A172 (cell line): ENCODE measurements at regions not wholly inside any gene's neighbourhood (a gene's known extent, or its start where the extent isn't known, plus 50 kb on each side); places are given as distances from the start of the nearest gene placed in this dataset.

ENCODE experiments used
- DNase-seq: peaks from one replicate; pipeline ENCODE4 v3.0.0-alpha.2; 2015; ENCODE audit warnings: low spot score

DNA sequence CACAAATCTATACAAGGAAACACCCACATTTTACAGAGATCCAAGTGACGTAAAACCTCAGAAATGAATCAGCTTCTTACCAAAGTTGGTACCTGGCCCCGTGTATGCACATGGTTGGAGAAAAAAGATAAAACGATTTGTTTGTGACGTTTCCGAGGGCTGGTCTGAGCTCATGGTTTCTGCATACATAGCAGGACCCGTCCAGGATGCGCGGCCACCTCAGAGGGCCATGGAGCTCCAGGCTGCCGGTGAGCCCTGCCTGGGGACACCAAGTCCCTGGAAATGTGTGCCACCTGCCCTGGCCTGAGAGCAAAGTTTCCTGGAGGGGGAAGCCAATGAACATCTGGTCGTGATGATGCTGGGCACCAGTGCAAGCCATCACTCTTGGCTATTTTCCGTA lies 402.6 kb upstream of the MKI67 start:
- DNase-seq: no peak

DNA sequence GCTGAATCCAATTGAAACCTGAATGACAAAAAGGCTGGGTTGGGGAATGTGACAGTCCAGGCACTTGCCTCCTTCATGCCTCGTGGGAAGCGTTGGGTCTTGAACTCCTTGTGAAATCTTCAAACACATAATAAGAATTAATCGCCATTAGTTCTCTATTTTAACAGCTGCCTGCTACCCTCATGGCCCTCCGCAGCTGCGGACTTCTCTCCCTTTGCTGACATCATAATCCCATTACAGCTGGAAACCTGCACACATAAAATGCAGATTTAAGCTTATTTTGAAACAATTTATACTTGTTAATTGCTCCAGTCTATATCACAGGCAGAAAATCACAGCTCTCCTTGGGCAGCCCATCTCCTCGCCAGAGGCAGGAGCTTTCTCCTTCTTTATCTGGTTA lies 403.0 kb upstream of the MKI67 start:
- DNase-seq: no peak

DNA sequence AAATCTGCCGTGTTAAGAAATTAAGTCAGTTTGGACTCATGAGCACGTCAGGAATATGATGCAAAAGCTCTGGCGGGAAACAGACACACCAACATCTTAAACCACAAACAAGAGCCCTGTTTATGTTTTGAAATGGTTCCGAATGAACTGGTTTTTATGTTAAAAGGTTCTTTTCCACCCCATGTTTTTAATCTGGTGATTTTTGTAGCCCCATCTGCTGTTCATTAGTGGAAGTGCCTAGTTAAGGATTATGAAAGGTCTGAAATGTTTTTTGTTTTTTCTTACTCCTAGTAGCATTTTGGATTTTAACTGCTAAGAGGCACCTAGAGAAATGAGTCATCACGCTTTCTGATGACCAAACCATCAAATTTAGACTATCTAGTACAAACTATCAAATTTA lies 404.1 kb upstream of the MKI67 start:
- no peak for DNase-seq

GRCh38 chr10:128530946-128531345 lies 404.7 kb upstream of the MKI67 start:
- no peak for DNase-seq

- no peak for DNase-seq
Observed at GRCh38 chr10:128534686-128535085, 408.5 kb upstream of the MKI67 start.

GRCh38 chr10:128536259-128536658 lies 410.0 kb upstream of the MKI67 start:
- DNase-seq: no peak

GRCh38 chr10:128537834-128538330 lies 411.7 kb upstream of the MKI67 start:
- no peak for DNase-seq

DNA sequence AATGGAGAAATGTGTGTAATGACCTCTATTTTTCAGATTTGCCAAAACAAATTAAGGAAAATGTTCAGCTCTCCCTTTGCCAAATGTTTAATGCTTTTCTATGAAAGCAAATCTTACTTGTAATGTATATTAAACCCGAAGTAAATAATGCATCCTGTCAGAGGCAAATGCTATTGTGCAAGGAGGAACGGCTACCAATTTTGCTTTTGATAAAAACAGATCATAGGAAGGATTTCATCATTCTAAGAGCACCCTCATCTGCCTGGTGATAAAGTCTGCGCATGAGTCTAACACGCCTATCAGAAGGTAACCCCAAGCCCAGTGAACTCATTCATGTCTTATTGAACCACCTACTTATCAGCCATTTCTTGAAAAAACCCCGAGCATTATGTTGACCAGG lies 412.4 kb upstream of the MKI67 start:
- DNase-seq: no peak

DNA sequence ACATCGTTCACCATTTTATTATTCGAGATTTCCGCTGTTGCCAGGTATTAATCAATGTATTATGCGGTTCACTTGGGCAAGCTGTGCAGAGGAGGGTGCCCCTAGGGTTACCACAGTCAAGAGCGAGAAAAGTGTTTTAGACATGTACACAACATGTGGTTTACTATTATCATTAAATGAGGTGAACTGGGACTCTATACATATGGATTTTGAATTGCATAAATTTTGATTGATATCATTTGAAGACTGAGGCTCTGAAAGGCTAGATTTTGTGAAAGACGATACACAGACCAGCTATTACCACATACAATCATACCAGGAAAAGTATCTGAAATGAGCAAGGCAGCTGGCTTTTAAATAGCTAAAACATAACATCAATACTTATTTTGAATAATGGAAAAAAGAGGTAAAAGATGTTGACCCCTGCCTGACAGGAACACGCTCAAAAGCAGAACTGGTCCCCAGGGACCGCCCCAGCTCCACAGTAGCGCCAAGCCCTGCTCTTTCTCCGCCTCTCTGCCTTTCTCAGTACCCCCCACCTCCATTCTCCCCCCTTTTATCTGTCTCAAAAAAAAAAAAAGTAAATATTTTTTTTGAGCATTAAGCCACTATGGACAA lies 413.4 kb upstream of the MKI67 start:
- DNase-seq: no peak

GRCh38 chr10:128540128-128540762 lies 414.0 kb upstream of the MKI67 start:
- no peak for DNase-seq

DNA sequence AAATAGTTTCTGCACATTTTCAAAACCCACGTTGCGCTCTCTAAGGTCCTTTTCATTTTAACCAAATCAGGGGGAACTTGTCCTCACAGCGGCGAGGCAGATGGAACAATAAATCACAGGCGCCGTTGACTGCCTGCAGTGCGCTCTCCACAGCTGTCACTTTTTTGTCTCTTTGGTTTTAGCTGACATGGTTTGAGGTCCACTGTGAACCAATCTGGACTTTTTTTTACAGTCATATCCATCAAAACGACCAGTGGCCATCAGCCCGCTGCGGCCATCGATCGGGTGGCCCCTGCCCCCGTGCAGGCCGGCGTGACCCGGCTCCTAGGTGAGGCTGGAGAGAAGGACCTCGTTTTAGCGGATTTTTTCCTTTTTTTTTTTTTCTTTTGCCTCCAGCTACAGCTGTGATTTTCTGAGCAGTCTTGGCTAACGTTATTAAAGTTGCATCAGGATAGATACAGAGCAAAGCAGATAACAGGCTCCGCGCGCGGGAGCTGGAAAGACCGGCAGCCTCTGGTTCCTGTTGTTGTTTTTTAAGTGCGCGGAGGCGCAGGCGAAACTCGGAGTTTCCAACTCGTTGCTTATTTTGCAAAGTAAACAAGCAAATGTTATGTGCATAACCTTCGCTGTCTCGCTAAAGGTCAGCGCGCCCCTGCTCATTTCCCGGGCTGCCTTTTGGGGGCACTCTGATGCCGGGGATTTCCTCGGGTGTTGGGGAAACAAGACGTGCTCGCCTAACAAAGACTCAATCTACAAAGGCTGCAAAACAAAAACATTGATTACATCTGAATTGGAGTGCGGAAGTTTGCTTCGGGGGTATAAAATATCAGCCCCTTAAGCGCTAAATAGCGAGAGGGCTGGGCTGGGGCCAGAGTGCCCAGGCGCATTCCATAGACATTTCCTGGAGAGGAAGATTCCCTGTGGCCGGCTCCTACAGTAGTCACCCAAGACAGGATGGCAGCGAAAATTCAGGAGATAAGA lies 414.8 kb upstream of the MKI67 start:
- no peak for DNase-seq

DNA sequence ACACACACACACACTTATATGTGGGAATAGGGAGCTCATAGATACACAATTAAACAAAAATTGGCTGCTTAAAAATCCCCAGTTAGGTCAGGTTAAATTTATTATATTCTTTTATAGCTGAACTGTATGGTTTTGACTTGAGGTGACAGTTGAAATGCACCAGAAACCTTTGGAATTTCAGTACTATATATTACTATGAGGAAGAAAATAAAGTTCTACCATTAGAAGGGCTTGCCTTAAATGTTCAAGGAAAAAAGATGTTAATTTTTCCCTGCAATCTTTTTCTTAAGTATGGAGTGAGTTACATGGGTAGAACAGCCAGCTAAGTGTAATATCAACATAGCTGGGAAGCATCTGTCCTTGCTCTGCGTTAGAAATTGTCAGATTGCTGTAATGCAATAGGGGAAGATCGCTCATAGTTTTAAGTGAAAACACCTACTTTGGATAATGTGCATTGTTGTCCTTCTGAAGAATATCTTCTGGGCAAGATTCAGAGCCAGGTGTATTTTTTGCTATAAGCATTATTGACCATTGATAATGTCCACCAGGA lies 415.8 kb upstream of the MKI67 start:
- DNase-seq: no peak

DNA sequence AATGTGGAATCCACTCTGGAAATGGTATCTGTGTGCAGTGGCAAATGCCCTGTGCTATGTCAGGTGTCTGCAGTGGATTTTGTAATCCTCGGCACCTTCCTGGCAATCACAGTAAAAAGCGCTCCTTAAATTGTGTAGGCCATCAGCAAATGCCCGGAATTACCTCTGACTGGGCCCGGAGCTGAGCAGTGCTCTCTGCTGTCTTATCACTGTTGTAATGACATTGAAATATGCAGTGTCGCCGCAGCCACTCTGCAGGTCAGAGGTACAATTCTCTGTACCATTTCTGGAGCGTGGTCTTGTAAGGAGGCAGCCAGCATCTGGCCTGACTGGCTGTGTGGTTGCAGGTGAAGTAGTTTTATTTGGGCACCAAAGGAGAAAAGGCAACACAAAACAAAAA lies 416.4 kb upstream of the MKI67 start:
- DNase-seq: no peak

DNA sequence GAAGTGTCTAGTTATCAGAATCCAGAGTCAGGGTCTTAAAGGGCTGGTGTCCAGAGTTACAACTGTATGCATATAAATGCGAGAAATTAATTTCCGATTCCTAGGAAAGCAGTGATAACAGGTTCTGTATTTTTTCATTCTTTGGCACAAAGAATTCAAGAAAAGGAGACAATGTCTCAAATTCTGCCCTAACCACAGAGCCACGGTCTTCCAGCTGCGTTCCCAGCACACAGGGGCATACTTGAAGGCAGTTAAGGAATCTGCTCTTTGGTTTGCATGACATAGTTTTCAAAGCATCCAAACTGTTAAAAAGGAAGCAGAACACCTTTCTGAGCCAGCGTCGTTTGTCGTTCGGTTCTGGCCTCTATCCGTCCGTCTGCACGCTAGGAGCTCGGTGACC lies 416.9 kb upstream of the MKI67 start:
- DNase-seq: no peak

DNA sequence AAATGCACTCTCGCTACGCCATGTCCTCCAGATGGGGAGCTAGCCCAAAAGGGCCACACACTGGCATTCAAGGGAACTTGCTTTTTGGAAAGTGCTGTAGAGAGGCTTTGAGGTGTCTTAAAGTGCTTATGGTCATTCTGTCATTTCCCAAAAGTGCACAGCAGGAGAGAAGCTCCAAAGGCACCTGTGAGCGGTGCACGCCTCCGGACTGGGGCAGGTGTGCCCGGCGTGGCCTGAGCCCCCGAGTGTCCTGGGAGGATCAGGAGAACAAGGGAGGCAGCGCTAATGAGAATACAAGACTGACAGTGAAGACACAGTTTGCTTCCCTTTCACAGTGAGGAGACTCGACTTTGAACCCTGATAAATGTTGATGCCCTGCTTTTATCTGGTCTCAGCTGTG lies 419.0 kb upstream of the MKI67 start:
- DNase-seq: no peak

DNA sequence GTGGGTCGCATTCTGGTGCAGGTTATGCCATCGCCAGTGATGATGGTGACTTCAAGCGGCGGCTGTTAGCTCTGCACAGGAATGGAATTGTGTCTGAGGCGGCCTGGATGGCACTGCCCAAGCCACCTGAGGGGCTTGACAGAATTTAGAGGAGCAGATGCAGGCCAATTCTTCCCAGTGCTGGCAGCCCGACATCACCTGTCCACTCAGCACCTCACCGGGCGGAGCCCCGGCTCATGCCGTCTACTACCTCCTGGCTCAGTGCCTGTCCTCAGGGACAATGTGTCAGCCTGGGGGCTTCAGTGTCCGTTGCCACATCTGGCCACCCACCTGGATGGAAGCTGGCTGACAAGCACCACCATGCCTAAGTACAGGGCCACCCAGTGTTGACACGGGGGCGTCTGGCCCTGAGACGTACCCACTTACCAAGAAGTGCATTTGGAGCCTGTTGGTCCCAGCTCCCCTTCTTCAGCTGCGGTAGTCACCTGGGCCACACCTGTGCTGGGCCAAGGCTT lies 420.5 kb upstream of the MKI67 start:
- no peak for DNase-seq

- no peak for DNase-seq
Observed at GRCh38 chr10:128549101-128549608, 422.9 kb upstream of the MKI67 start.

GRCh38 chr10:128550045-128550444 lies 423.8 kb upstream of the MKI67 start:
- no peak for DNase-seq

DNA sequence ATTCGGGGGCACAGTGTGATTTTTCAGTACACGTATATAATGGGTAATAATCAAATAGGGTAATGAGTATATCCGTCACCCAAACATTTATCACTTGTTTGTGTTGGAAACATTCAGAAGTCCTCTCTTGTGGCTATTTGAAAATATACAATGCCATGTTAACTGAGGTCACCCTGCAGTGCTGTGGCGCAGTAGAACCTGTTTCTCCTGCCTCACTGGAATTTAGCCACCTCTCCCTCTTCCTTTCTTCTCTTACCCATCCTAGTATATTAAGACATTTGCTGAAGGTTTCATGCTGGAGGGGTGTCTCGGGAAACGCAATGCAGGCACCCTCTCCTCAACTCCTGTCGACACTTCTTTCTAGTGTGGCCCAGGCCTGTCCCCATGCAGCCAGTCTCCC lies 425.3 kb upstream of the MKI67 start:
- no peak for DNase-seq

GRCh38 chr10:128553755-128554154 lies 427.5 kb upstream of the MKI67 start:
- DNase-seq: no peak

DNA sequence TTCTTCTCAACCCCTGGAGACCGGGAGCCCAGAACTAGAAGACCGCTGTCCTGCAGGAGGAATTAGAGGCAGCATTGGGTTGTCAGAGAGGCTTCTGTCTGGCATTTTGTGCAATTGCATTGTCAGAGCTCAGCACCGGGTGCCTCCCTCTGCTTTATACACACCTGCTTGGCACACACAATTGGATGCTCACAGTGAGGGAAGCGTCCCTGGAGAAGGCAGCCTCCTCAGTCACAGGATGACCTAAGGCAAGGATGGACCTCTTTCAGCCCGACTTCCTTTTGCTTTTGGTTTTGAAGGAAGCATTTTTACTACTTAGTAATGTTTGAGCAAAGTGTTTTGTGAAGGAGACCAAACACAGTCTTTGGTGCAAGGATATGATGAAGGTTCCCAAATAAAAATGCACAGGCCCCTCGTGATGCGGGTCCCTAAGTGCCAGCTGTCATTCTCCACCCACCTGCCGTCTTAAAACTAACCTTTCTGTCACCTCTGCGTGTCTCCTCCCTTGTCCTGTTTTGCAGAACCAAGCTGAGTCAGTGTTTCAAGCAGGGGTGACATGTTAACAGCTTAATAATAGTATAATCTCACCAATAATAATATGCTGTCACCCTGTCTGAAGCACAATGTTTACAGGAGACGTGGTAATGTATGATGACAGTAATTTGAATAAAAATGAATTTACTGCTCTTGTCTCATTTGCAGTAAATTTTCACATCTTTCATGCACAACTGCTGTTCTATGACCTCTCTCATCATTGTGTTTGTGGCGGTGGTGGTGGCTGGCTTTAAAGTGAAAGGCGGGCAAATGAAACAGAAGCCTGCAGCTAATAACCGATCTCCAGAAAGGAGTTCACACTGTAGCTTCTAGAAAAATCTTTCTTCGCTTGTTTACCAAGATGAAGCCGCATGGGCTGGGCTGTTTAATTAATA lies 430.2 kb upstream of the MKI67 start:
- DNase-seq: no peak
